ENCODE measurements at regions not wholly inside any gene's neighbourhood (a gene's known extent, or its start where the extent isn't known, plus 50 kb on each side); places are given as distances from the start of the nearest gene placed in this dataset.

GRCh38 chr5:107168848-107169752 lies 501.6 kb downstream of the EFNA5 start:
- DNase-seq (ENCODE audit: low read depth) = no peak
- H3K4me3 ChIP-seq (ENCODE audit: low read length) = no peak overlapping the region
- TF ChIP-seq, protein P1, sequence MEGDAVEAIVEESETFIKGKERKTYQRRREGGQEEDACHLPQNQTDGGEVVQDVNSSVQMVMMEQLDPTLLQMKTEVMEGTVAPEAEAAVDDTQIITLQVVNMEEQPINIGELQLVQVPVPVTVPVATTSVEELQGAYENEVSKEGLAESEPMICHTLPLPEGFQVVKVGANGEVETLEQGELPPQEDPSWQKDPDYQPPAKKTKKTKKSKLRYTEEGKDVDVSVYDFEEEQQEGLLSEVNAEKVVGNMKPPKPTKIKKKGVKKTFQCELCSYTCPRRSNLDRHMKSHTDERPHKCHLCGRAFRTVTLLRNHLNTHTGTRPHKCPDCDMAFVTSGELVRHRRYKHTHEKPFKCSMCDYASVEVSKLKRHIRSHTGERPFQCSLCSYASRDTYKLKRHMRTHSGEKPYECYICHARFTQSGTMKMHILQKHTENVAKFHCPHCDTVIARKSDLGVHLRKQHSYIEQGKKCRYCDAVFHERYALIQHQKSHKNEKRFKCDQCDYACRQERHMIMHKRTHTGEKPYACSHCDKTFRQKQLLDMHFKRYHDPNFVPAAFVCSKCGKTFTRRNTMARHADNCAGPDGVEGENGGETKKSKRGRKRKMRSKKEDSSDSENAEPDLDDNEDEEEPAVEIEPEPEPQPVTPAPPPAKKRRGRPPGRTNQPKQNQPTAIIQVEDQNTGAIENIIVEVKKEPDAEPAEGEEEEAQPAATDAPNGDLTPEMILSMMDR (conservative IDR thresholded peaks at IDR 0.05; ENCODE audit: low read depth, low read length) = no peak

DNA sequence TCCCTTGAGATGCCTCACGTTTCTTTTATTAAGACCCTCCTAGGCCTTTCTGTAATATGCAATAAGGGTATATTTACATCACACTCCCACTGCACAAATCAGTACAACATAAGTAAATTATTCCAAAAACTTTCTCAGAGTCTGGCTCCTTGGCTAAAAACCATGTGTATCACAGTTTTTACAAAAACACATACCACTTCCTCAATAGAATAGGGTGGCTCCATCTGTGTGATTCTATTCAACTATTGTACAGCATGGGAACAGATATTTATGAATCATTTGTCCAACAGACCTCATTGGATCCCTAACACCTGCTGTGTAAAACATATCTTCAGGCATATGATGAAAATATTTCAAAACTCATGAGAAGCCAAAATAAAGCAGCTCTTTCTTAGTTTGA lies 502.7 kb downstream of the EFNA5 start:
- H3K4me3 ChIP-seq (ENCODE audit: low read length) = no peak overlapping the region
- TF ChIP-seq, protein P1 (conservative IDR thresholded peaks at IDR 0.05; ENCODE audit: low read depth, low read length) = no peak
- DNase-seq (ENCODE audit: low read depth) = no peak

DNA sequence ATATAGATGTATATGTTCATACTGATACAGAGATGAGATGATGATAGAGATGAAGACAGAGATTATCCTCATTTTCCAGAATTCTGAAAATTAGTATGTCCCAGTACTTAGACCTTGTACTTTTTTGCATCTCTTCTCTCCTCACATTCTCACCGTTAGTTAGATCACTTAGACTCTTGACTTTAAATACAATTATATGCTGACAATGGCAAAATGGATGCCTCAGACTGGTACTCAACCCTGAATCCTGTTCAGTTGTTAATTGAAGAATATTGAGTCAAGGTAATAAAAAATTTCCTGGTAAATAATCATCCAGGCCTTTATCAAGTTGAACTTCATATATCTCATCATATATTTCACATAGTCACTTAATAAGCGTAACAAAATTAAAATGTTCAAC lies 505.4 kb downstream of the EFNA5 start:
- TF ChIP-seq, protein P1 (conservative IDR thresholded peaks at IDR 0.05; ENCODE audit: low read depth, low read length) = no peak
- DNase-seq (ENCODE audit: low read depth) = no peak
- no peak overlapping the region for H3K4me3 ChIP-seq (ENCODE audit: low read length)

DNA sequence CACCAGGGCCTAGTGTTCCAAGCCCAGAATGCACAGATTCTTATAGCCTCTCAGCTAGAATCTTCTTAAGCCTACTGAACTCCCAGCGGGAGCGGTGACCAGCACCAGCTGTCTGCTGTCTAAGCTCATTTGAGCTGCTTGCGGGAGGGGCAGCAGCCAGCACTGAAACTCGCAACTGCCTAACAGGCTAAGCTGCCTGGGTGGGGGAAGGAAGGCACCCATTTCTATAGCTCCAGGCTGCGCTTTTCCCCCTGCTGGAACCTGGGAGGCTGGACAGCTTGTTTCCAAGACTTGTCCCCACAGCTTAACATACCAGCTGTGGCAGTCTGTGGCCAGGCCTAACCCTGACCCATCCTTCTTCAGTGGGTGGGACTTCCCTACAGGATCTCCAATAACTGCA lies 512.9 kb downstream of the EFNA5 start:
- peak; percentile 40 for DNase-seq (ENCODE audit: low read depth)
- no peak overlapping the region for H3K4me3 ChIP-seq (ENCODE audit: low read length)
- TF ChIP-seq, protein P1 (conservative IDR thresholded peaks at IDR 0.05; ENCODE audit: low read depth, low read length) = peak; percentile 11

- TF ChIP-seq, protein P1 (conservative IDR thresholded peaks at IDR 0.05; ENCODE audit: low read depth, low read length) = no peak
- H3K4me3 ChIP-seq (ENCODE audit: low read length) = no peak overlapping the region
- no peak for DNase-seq (ENCODE audit: low read depth)
Measured at GRCh38 chr5:107155707-107156106, 515.0 kb downstream of the EFNA5 start.

DNA sequence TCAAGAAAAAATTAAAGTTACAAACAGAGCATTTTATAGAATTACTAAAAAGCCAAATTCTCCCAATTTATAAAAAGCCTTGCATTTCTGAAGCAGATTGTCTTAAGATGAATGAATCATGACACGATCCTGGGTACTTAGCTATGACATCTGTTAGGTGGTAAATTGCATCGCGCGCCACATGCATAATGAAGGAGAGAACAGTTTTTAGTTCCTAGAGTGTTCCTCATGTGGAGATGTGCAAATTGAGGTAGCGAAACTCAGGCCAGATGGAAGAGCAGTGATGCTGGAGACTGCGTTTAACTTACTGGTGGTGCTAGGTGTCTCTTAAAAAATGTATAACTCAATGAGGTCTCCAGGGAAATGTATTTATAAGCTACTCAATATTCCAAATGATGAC lies 516.1 kb downstream of the EFNA5 start:
- TF ChIP-seq, protein P1 (conservative IDR thresholded peaks at IDR 0.05; ENCODE audit: low read depth, low read length) = no peak
- no peak for DNase-seq (ENCODE audit: low read depth)
- no peak overlapping the region for H3K4me3 ChIP-seq (ENCODE audit: low read length)

GRCh38 chr5:107153283-107153682 lies 517.5 kb downstream of the EFNA5 start:
- DNase-seq (ENCODE audit: low read depth) = no peak

More at GRCh38 chr5:107153283-107153682, 517.5 kb downstream of the EFNA5 start:
- TF ChIP-seq, protein P1 (conservative IDR thresholded peaks at IDR 0.05; ENCODE audit: low read depth, low read length) = no peak
- H3K4me3 ChIP-seq (ENCODE audit: low read length) = no peak overlapping the region
